ENCODE measurements at regions not wholly inside any gene's neighbourhood (a gene's known extent, or its start where the extent isn't known, plus 50 kb on each side); places are given as distances from the start of the nearest gene placed in this dataset.

- Mint-ChIP-seq H3K4me3 (ENCODE audit: unreplicated experiment) (no peak overlapping the region), H3K27me3 (ENCODE audit: unreplicated experiment) (no peaks in the 10 kb centered on the region), H3K36me3 (ENCODE audit: unreplicated experiment) (no peaks in the 10 kb centered on the region), H3K9me3 (ENCODE audit: unreplicated experiment) (no peaks in the 10 kb centered on the region), H3K4me1 (ENCODE audit: unreplicated experiment) (peaks cover 19% of the 10 kb centered on the region), H3K27ac (ENCODE audit: unreplicated experiment) (no peak overlapping the region)
- TF ChIP-seq CTCF (IDR thresholded peaks at IDR 0.05), result no peak
- no peak for DNase-seq (ENCODE audit: extremely low spot score, unreplicated experiment)
Observed at GRCh38 chr9:86764221-86764624, 183.1 kb downstream of the GAS1 start.

GRCh38 chr9:86763791-86764190 is 183.5 kb downstream of the GAS1 start:
- no peak overlapping the region for H3K27ac Mint-ChIP-seq (ENCODE audit: unreplicated experiment)
- H3K27me3 Mint-ChIP-seq (ENCODE audit: unreplicated experiment), result no peaks in the 10 kb centered on the region
- no peaks in the 10 kb centered on the region for H3K36me3 Mint-ChIP-seq (ENCODE audit: unreplicated experiment)
- DNase-seq (ENCODE audit: extremely low spot score, unreplicated experiment), result no peak
- no peaks in the 10 kb centered on the region for H3K9me3 Mint-ChIP-seq (ENCODE audit: unreplicated experiment)
- no peak overlapping the region for H3K4me3 Mint-ChIP-seq (ENCODE audit: unreplicated experiment)
- no peak for TF ChIP-seq CTCF (IDR thresholded peaks at IDR 0.05)
- H3K4me1 Mint-ChIP-seq (ENCODE audit: unreplicated experiment), result peaks cover 19% of the 10 kb centered on the region

GRCh38 chr9:86757382-86757720 is 190.0 kb downstream of the GAS1 start:
- H3K27ac Mint-ChIP-seq (ENCODE audit: unreplicated experiment), result no peak overlapping the region
- H3K36me3 Mint-ChIP-seq (ENCODE audit: unreplicated experiment), result no peaks in the 10 kb centered on the region
- TF ChIP-seq CTCF (IDR thresholded peaks at IDR 0.05), result no peak
- H3K4me3 Mint-ChIP-seq (ENCODE audit: unreplicated experiment), result no peak overlapping the region
- peaks cover 3% of the 10 kb centered on the region for H3K4me1 Mint-ChIP-seq (ENCODE audit: unreplicated experiment)
- no peaks in the 10 kb centered on the region for H3K27me3 Mint-ChIP-seq (ENCODE audit: unreplicated experiment)
- no peaks in the 10 kb centered on the region for H3K9me3 Mint-ChIP-seq (ENCODE audit: unreplicated experiment)
- DNase-seq (ENCODE audit: extremely low spot score, unreplicated experiment), result no peak

- no peak overlapping the region for H3K27ac Mint-ChIP-seq (ENCODE audit: unreplicated experiment)
- no peaks in the 10 kb centered on the region for H3K9me3 Mint-ChIP-seq (ENCODE audit: unreplicated experiment)
- H3K36me3 Mint-ChIP-seq (ENCODE audit: unreplicated experiment), result no peaks in the 10 kb centered on the region
- no peaks in the 10 kb centered on the region for H3K27me3 Mint-ChIP-seq (ENCODE audit: unreplicated experiment)
- H3K4me1 Mint-ChIP-seq (ENCODE audit: unreplicated experiment), result peaks cover 4% of the 10 kb centered on the region
- no peak for DNase-seq (ENCODE audit: extremely low spot score, unreplicated experiment)
- no peak for TF ChIP-seq CTCF (IDR thresholded peaks at IDR 0.05)
- H3K4me3 Mint-ChIP-seq (ENCODE audit: unreplicated experiment), result no peak overlapping the region
Observed at GRCh38 chr9:86756576-86757381, 190.5 kb downstream of the GAS1 start.

GRCh38 chr9:86755561-86755941 is 191.8 kb downstream of the GAS1 start:
- H3K4me3 Mint-ChIP-seq (ENCODE audit: unreplicated experiment), result no peak overlapping the region
- H3K27ac Mint-ChIP-seq (ENCODE audit: unreplicated experiment), result no peak overlapping the region
- H3K27me3 Mint-ChIP-seq (ENCODE audit: unreplicated experiment), result no peaks in the 10 kb centered on the region
- no peaks in the 10 kb centered on the region for H3K9me3 Mint-ChIP-seq (ENCODE audit: unreplicated experiment)
- TF ChIP-seq CTCF (IDR thresholded peaks at IDR 0.05), result no peak
- H3K4me1 Mint-ChIP-seq (ENCODE audit: unreplicated experiment), result peaks cover 16% of the 10 kb centered on the region
- DNase-seq (ENCODE audit: extremely low spot score, unreplicated experiment), result no peak
- H3K36me3 Mint-ChIP-seq (ENCODE audit: unreplicated experiment), result no peaks in the 10 kb centered on the region

All from osteocyte (in vitro differentiated cells).